ENCODE measurements at regions not wholly inside any gene's neighbourhood (a gene's known extent, or its start where the extent isn't known, plus 50 kb on each side); places are given as distances from the start of the nearest gene placed in this dataset.

DNA sequence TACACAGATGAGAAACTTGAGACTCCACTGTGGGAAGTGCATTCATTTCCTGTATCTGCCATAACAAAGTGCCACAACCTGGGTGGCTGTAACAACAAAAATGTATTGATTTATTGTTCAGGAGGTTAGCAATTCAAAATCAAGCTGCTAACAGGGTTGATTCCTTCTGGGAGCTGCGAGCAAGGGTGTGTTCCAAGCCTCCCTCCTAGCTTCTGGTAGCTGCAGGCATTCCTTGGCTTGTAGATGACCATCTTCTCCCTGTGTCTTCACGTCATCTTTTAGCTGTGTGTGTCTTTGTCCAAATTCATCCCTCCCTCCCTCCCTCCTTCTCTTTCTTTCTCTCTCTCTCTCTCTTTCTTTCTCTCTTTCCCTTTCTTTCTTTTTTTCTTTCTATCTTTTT, 258.1 kb downstream of the MSX2 start:
- TF ChIP-seq, protein P1, sequence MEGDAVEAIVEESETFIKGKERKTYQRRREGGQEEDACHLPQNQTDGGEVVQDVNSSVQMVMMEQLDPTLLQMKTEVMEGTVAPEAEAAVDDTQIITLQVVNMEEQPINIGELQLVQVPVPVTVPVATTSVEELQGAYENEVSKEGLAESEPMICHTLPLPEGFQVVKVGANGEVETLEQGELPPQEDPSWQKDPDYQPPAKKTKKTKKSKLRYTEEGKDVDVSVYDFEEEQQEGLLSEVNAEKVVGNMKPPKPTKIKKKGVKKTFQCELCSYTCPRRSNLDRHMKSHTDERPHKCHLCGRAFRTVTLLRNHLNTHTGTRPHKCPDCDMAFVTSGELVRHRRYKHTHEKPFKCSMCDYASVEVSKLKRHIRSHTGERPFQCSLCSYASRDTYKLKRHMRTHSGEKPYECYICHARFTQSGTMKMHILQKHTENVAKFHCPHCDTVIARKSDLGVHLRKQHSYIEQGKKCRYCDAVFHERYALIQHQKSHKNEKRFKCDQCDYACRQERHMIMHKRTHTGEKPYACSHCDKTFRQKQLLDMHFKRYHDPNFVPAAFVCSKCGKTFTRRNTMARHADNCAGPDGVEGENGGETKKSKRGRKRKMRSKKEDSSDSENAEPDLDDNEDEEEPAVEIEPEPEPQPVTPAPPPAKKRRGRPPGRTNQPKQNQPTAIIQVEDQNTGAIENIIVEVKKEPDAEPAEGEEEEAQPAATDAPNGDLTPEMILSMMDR (IDR thresholded peaks at IDR 0.05; ENCODE audit: extremely low read depth, insufficient read depth, missing control alignments): no peak
- in situ Hi-C loops (cut with MboI; ENCODE audit: low pct_unique_long_range_greater_than_20kb, low sequenced_read_pairs, unreplicated experiment): no loop called here
- no peak for DNase-seq (ENCODE audit: low spot score)

DNA sequence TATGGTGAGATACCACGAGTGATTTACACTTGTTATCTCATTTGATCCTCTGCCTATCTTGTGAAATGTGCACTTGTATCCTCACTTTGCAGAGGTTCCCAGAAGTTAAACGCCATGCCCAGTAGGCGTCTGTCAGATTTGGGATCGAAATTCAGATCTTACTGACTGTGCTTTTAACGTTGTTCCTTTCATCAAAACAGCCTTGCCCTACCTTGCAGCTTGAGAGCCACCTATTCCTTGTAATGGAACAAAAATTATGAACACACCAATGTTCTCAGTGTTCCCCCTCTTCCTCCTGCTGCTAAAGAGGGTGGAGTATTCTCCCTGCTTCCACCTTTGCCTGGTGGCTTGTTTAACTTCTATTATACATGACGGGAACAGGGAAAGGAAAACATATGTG, 257.0 kb downstream of the MSX2 start:
- DNase-seq (ENCODE audit: low spot score): no peak
- in situ Hi-C loops (cut with MboI; ENCODE audit: low pct_unique_long_range_greater_than_20kb, low sequenced_read_pairs, unreplicated experiment): no loop called here
- TF ChIP-seq, protein P1 (IDR thresholded peaks at IDR 0.05; ENCODE audit: extremely low read depth, insufficient read depth, missing control alignments): no peak

DNA sequence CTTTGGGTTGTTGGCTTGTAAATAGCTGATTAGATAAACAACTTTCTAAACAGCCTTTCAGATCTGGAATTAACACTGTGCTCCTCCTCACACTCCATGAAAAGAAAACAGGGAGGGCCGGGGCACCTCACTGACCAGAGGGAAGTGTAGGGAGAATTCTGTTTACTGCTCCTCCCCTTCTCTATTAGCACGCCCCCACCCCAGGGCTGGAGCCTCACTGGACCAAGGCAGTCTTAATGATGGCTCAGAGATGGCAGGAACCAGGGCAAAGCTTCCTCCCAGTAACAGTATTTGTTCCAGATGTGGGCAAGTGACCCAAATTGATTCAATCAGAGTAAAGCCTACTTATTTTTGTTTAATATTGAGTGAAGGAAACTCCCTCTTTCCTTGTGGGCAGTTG, 256.6 kb downstream of the MSX2 start:
- no peak for DNase-seq (ENCODE audit: low spot score)
- in situ Hi-C loops (cut with MboI; ENCODE audit: low pct_unique_long_range_greater_than_20kb, low sequenced_read_pairs, unreplicated experiment): no loop called here
- TF ChIP-seq, protein P1 (IDR thresholded peaks at IDR 0.05; ENCODE audit: extremely low read depth, insufficient read depth, missing control alignments): no peak

DNA sequence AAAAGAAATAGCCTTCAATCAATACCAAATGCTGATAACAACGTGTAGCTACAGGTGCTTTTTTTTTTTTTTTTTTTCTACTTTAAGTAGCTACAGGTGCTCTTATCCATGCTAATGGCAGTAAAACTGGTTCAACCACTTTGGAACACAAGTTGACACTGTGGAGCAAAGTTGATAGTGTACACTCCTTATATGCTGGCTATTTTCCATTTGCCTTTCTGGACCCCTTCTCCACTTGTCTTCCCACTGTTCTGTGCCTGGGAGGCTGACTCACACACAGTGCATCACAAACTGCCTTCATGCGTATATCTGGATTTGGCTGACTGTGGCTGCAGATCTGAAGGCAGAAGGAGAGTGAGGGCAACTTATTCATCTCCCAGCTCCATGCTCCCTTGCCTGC, 247.9 kb downstream of the MSX2 start:
- TF ChIP-seq, protein P1 (IDR thresholded peaks at IDR 0.05; ENCODE audit: extremely low read depth, insufficient read depth, missing control alignments): no peak
- in situ Hi-C loops (cut with MboI; ENCODE audit: low pct_unique_long_range_greater_than_20kb, low sequenced_read_pairs, unreplicated experiment): no loop called here

DNA sequence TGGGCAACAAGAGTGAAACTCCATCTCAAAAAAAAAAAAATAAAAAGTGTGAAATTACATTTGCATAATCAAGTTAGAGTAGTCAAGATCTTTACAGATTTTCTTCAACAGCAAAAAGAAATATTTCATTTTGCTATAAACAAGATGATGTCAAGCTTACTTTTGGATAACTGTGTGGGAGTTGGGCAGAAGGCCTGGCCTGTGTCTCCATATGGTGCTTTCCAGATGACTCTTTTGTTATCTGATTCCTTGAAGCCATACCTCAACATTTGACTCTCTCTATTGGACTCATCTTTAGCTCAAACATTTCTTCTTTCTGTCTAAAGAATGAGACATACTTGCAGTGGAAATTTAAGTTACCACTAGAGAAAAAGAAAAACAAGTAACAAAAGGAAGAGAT, 246.8 kb downstream of the MSX2 start:
- DNase-seq (ENCODE audit: low spot score): no peak
- in situ Hi-C loops (cut with MboI; ENCODE audit: low pct_unique_long_range_greater_than_20kb, low sequenced_read_pairs, unreplicated experiment): no loop called here
- TF ChIP-seq, protein P1 (IDR thresholded peaks at IDR 0.05; ENCODE audit: extremely low read depth, insufficient read depth, missing control alignments): no peak

More for the DNA sequence above, 247.9 kb downstream of the MSX2 start:
- no peak for DNase-seq (ENCODE audit: low spot score)

DNA sequence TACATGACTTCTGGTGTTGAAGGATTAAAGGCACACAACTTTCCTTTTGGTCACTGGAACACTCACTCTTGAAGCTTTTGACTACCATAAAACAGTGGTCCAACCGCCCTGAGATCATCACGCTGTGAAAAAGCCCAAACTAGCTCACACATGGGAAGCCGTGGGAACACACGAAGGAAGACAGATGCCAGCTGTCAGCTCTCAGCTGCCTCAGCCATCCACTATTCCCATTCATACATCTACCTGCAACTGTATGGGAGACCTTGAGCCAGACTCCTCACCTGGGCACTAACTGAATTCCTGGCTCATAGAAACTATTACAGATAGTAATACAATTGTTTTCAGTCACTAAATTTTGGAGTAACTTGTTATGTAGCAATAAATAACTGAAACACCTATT, 246.1 kb downstream of the MSX2 start:
- TF ChIP-seq, protein P1 (IDR thresholded peaks at IDR 0.05; ENCODE audit: extremely low read depth, insufficient read depth, missing control alignments): no peak
- no peak for DNase-seq (ENCODE audit: low spot score)
- in situ Hi-C loops (cut with MboI; ENCODE audit: low pct_unique_long_range_greater_than_20kb, low sequenced_read_pairs, unreplicated experiment): no loop called here

DNA sequence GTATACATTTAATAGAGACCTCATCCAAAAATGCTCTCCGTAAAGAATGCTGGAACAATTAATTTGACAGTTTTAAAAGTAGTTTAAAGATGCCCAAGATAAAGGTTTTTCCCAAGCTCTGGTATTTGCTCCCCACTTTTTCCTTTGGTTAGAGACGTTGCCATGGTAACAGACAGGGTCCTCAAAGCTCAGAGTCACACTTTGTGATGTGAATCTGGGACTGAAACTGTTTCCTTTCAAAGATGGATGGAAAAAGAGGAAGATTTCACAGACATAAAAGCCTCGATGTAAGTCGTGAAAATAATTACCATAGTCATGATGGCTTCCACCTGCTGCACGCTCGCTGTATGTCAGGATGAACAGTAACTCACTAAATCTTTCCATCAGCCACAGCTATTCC, 229.5 kb downstream of the MSX2 start:
- DNase-seq (ENCODE audit: low spot score): no peak
- TF ChIP-seq, protein P1 (IDR thresholded peaks at IDR 0.05; ENCODE audit: extremely low read depth, insufficient read depth, missing control alignments): no peak
- in situ Hi-C loops (cut with MboI; ENCODE audit: low pct_unique_long_range_greater_than_20kb, low sequenced_read_pairs, unreplicated experiment): loop anchor here (10.0 kb wide), 1 partner anchor 491 kb away; the partner anchor contains the start of gene DRD1
